Esophagus muscularis mucosa (tissue), 4 donors: ENCODE measurements at regions not wholly inside any gene's neighbourhood (a gene's known extent, or its start where the extent isn't known, plus 50 kb on each side); places are given as distances from the start of the nearest gene placed in this dataset.

Source experiments
- EP300 ChIP-seq: sonication (generic); formaldehyde crosslinking; IDR thresholded peaks from one replicate; pipeline ENCODE4 v1.6.1; 2017; ENCODE audit warnings: antibody characterized with exemption
- POLR2A ChIP-seq: fragments of 450-650 bp; IDR thresholded peaks from one replicate; pipeline ENCODE4 v1.6.1; 2017; ENCODE audit warnings: antibody characterized with exemption, moderate library complexity, mild to moderate bottlenecking, low read depth
- TF ChIP-seq, protein P1 (sequence below), 3 experiments: fragments of 200-600 bp in 2 of 3; fragments of 450-650 bp in 1 of 3; sonication (generic) in 2 of 3; IDR thresholded peaks; one replicate each; pipeline ENCODE4 v1.5.1; 2017 to 2019; ENCODE audit warnings: antibody characterized with exemption in 3 of 3, mild to moderate bottlenecking in 2 of 3, moderate library complexity in 1 of 3

DNA sequence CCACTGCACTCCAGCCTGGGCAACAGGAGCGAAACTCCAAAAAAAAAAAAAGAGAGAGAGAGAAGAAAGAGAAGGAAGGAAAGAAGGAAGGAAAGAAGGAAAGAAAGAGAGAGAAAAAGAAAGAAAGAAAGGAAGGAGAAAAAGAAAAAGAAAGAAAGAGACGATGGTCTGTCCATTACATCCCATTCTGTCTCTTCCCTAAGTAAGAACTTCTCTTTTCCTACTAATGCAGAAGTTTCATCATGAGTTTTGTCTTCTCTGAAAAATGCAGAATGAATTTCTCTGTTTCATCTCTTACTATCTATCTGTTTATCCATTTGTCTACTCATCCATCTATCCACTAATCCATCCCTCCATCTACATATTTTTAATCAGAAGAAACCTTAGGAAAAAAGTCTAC, 94.9 kb upstream of the MED13 start:
- TF ChIP-seq, protein P1, sequence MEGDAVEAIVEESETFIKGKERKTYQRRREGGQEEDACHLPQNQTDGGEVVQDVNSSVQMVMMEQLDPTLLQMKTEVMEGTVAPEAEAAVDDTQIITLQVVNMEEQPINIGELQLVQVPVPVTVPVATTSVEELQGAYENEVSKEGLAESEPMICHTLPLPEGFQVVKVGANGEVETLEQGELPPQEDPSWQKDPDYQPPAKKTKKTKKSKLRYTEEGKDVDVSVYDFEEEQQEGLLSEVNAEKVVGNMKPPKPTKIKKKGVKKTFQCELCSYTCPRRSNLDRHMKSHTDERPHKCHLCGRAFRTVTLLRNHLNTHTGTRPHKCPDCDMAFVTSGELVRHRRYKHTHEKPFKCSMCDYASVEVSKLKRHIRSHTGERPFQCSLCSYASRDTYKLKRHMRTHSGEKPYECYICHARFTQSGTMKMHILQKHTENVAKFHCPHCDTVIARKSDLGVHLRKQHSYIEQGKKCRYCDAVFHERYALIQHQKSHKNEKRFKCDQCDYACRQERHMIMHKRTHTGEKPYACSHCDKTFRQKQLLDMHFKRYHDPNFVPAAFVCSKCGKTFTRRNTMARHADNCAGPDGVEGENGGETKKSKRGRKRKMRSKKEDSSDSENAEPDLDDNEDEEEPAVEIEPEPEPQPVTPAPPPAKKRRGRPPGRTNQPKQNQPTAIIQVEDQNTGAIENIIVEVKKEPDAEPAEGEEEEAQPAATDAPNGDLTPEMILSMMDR (IDR thresholded peaks at IDR 0.05) = no peak
- TF ChIP-seq EP300 (no peak), POLR2A (no peak)
